Activated CD8-positive, alpha-beta memory T cell treated with anti-CD3 and anti-CD28 coated beads for 48 hours (primary cell): ENCODE measurements at regions not wholly inside any gene's neighbourhood (a gene's known extent, or its start where the extent isn't known, plus 50 kb on each side); places are given as distances from the start of the nearest gene placed in this dataset.

ENCODE experiments used
- DNase-seq, 3 experiments: peaks; one replicate each; pipeline ENCODE4 v3.0.0-alpha.2; 2020; ENCODE audit warnings: low read depth in 2 of 3, low spot score in 2 of 3

GRCh38 chr18:40687399-40687798 is 1267.6 kb upstream of the PIK3C3 start:
- no peak for DNase-seq

GRCh38 chr18:40686836-40687235 is 1268.2 kb upstream of the PIK3C3 start:
- no peak for DNase-seq

- DNase-seq = no peak
These were observed 1269.8 kb upstream of the PIK3C3 start for GRCh38 chr18:40685219-40685618.

GRCh38 chr18:40678318-40678717 is 1276.7 kb upstream of the PIK3C3 start:
- DNase-seq = no peak

- no peak for DNase-seq
These were observed 1278.4 kb upstream of the PIK3C3 start for GRCh38 chr18:40676668-40677067.

- no peak for DNase-seq
These were observed 1281.9 kb upstream of the PIK3C3 start for GRCh38 chr18:40673150-40673549.

- no peak for DNase-seq
These were observed 1282.4 kb upstream of the PIK3C3 start for GRCh38 chr18:40672590-40672989.

- no peak for DNase-seq
These were observed 1284.2 kb upstream of the PIK3C3 start for GRCh38 chr18:40670668-40671375.

- no peak for DNase-seq
These were observed 1292.1 kb upstream of the PIK3C3 start for GRCh38 chr18:40662898-40663437.

GRCh38 chr18:40653682-40654081 is 1301.4 kb upstream of the PIK3C3 start:
- DNase-seq = no peak

- DNase-seq = no peak
These were observed 1302.7 kb upstream of the PIK3C3 start for GRCh38 chr18:40652321-40652720.

GRCh38 chr18:40651163-40651562 is 1303.9 kb upstream of the PIK3C3 start:
- no peak for DNase-seq

GRCh38 chr18:40642692-40643229 is 1312.3 kb upstream of the PIK3C3 start:
- no peak for DNase-seq

- no peak for DNase-seq
These were observed 1323.7 kb upstream of the PIK3C3 start for GRCh38 chr18:40631319-40631718.

- DNase-seq = no peak
These were observed 1324.5 kb upstream of the PIK3C3 start for GRCh38 chr18:40630496-40630895.

- no peak for DNase-seq
These were observed 1330.1 kb upstream of the PIK3C3 start for GRCh38 chr18:40624959-40625358.

GRCh38 chr18:40613721-40614120 is 1341.3 kb upstream of the PIK3C3 start:
- DNase-seq = no peak

GRCh38 chr18:40612356-40612755 is 1342.7 kb upstream of the PIK3C3 start:
- no peak for DNase-seq

GRCh38 chr18:40608226-40608625 is 1346.8 kb upstream of the PIK3C3 start:
- DNase-seq = no peak

- no peak for DNase-seq
These were observed 1347.4 kb upstream of the PIK3C3 start for GRCh38 chr18:40607542-40608148.

- no peak for DNase-seq
These were observed 1348.0 kb upstream of the PIK3C3 start for GRCh38 chr18:40606996-40607395.

GRCh38 chr18:40583671-40584070 is 1371.4 kb upstream of the PIK3C3 start:
- no peak for DNase-seq
